K562 (cell line): ENCODE measurements at regions not wholly inside any gene's neighbourhood (a gene's known extent, or its start where the extent isn't known, plus 50 kb on each side); places are given as distances from the start of the nearest gene placed in this dataset.

Experiments
- ETV5 ChIP-seq: sonication (generic); formaldehyde crosslinking; IDR thresholded peaks from 2 replicates; pipeline ENCODE4 v1.4.0; 2020; ENCODE audit warnings: low read depth, mild to moderate bottlenecking, missing genetic modification reagents
- EZH2 ChIP-seq: IDR thresholded peaks from 2 replicates; pipeline ENCODE4 v1.6.1; 2012; ENCODE audit warnings: low read depth, mild to moderate bottlenecking, inconsistent platforms, low read length, borderline replicate concordance
- GTF2E2 ChIP-seq: fragments of 200-800 bp; sonication (Bioruptor generic); IDR thresholded peaks from 2 replicates; pipeline ENCODE4 v1.6.1; 2016; ENCODE audit warnings: missing genetic modification characterization, missing compliant biosample characterization
- ZKSCAN8 ChIP-seq: fragments of 200-800 bp; sonication (Bioruptor generic); IDR thresholded peaks from 2 replicates; pipeline ENCODE4 v1.6.1; 2016; ENCODE audit warnings: missing genetic modification characterization, missing compliant biosample characterization
- ZNF395 ChIP-seq: fragments of 200-800 bp; sonication (Bioruptor generic); IDR thresholded peaks from 2 replicates; pipeline ENCODE4 v1.6.1; 2017; ENCODE audit warnings: missing genetic modification characterization, missing compliant biosample characterization
- ZNF780A ChIP-seq: fragments of 250-450 bp; sonication (Bioruptor Pico); IDR thresholded peaks from 2 replicates; pipeline ENCODE4 v1.5.0; 2021; ENCODE audit warnings: mild to moderate bottlenecking

DNA sequence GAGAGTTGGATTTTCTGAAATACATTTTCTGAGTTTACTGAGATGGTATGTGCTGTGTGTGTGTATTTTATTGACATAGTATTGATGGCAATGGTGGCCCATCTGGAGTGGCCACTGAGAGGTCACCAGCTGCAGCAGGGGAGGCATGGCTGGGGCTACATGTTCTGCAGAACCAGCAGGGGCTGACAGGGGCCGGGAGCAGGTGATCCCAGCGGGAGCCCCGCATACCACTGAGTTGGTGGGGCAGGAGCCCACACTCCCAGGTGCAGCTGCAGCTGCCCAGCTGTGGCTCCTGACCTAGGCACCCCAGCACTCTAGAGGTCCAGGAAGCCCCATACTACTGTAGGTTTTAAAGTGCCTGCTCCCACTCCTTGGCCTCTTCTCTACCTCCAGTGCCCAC lies 1044.2 kb upstream of the CDH9 start:
- TF ChIP-seq ZKSCAN8 (CRISPR knock-in tag) (no peak), EZH2 (no peak), GTF2E2 (tag) (no peak), ETV5 (CRISPR knock-in tag) (no peak), ZNF395 (CRISPR knock-in tag) (no peak), ZNF780A (no peak)
